H1 (cell line): ENCODE measurements at regions not wholly inside any gene's neighbourhood (a gene's known extent, or its start where the extent isn't known, plus 50 kb on each side); places are given as distances from the start of the nearest gene placed in this dataset.

Source experiments
- CTCF ChIA-PET: fragments of 300-600 bp; sonication (Branson Sonifier 250); formaldehyde crosslinking; loops from one replicate; lab custom pipeline; 2021; ENCODE audit not compliant: partially characterized antibody; lab: Charles Lee
- POLR2A ChIA-PET: fragments of 300-600 bp; sonication (Branson Sonifier 250); formaldehyde crosslinking; loops from one replicate; lab custom pipeline; 2021; ENCODE audit warnings: inconsistent platforms; ENCODE audit not compliant: partially characterized antibody; lab: Charles Lee
- DNase-seq, 2 experiments: peaks; one replicate each; pipeline versions ENCODE4 v3.0.0 to v3.0.0-alpha.2; 2010 to 2022; ENCODE audit warnings: low spot score in 2 of 2, low read depth in 1 of 2, mixed read lengths in 1 of 2
- FAIRE-seq: peaks from 2 replicates; lab custom pipeline; 2011; peaks lifted over from hg19 to GRCh38; lab: Jason Lieb, UNC
- H2AFZ ChIP-seq: 2 replicates; pipeline ENCODE4 v1.8.1; 2012; ENCODE audit warnings: low read length, inconsistent platforms
- H2AK5ac ChIP-seq: 2 replicates; pipeline ENCODE4 v1.6.1; 2013; ENCODE audit warnings: low read depth, low read length
- H2BK120ac ChIP-seq: replicated peaks from 2 replicates; pipeline ENCODE3; 2013; ENCODE audit warnings: low read depth, low read length, inconsistent platforms
- H2BK12ac ChIP-seq: 2 replicates; pipeline ENCODE4 v1.6.1; 2013; ENCODE audit warnings: low read depth, low read length
- H2BK15ac ChIP-seq: 2 replicates; pipeline ENCODE4 v1.6.1; 2013; ENCODE audit warnings: low read length
- H2BK20ac ChIP-seq: 2 replicates; pipeline ENCODE4 v1.6.1; 2013; ENCODE audit warnings: low read length
- H2BK5ac ChIP-seq: 2 replicates; pipeline ENCODE4 v1.6.1; 2013; ENCODE audit warnings: low read depth, low read length
- H3K14ac ChIP-seq: 2 replicates; pipeline ENCODE4 v1.6.1; 2013; ENCODE audit warnings: inconsistent platforms; ENCODE audit not compliant: insufficient read length
- H3K18ac ChIP-seq: 2 replicates; pipeline ENCODE4 v1.6.1; 2013; ENCODE audit warnings: low read length; ENCODE audit errors: extremely low read depth
- H3K23ac ChIP-seq: 2 replicates; pipeline ENCODE4 v1.6.1; 2013; ENCODE audit warnings: inconsistent platforms; ENCODE audit not compliant: insufficient read length
- H3K23me2 ChIP-seq: 2 replicates; pipeline ENCODE4 v1.6.1; 2013; ENCODE audit warnings: low read depth, low read length
- H3K27ac ChIP-seq: 2 replicates; pipeline ENCODE4 v1.6.1; 2011; ENCODE audit warnings: low read depth, low read length, inconsistent platforms
- H3K27me3 ChIP-seq, 4 experiments: replicated peaks in 1 of 4; 1 replicate in 1 of 4; 2 replicates in 3 of 4; pipeline versions ENCODE4 v1.6.1 to v1.8.1; 2011 to 2013; ENCODE audit warnings: low read length in 3 of 4, mild to moderate bottlenecking in 3 of 4, inconsistent platforms in 2 of 4, mixed read lengths in 2 of 4, moderate library complexity in 1 of 4; ENCODE audit not compliant: control insufficient read depth in 3 of 4, insufficient read depth in 3 of 4; ENCODE audit errors: extremely low read depth in 1 of 4
- H3K36me3 ChIP-seq, 4 experiments: 2 replicates each; pipeline versions ENCODE4 v1.6.1 to v1.8.1; 2011 to 2013; ENCODE audit warnings: mild to moderate bottlenecking in 4 of 4, low read length in 3 of 4, moderate library complexity in 2 of 4, control low read depth in 1 of 4, inconsistent platforms in 1 of 4; ENCODE audit not compliant: insufficient read depth in 4 of 4, control insufficient read depth in 2 of 4
- H3K4ac ChIP-seq: replicated peaks from 2 replicates; pipeline ENCODE3; 2013; ENCODE audit warnings: low read length, low read depth, mixed read lengths, inconsistent platforms; ENCODE audit not compliant: insufficient read length
- H3K4me1 ChIP-seq, 4 experiments: replicated peaks in 1 of 4; 1 replicate in 1 of 4; 2 replicates in 3 of 4; pipeline versions ENCODE4 v1.6.1 to v1.8.1; 2011 to 2013; ENCODE audit warnings: low read length in 3 of 4, inconsistent platforms in 2 of 4, mixed read lengths in 1 of 4; ENCODE audit not compliant: insufficient read depth in 4 of 4, control insufficient read depth in 3 of 4
- H3K4me2 ChIP-seq, 2 experiments: 2 replicates each; pipeline versions ENCODE4 v1.6.1 to v1.8.1; 2011 to 2013; ENCODE audit warnings: low read depth in 2 of 2, low read length in 2 of 2, control low read depth in 1 of 2, inconsistent platforms in 1 of 2, mild to moderate bottlenecking in 1 of 2; ENCODE audit not compliant: insufficient read depth in 1 of 2
- H3K4me3 ChIP-seq, 4 experiments: fragments of 200-600, 300-600 bp in 1 of 4; sonication (generic), shearing (Covaris generic), sonication (Bioruptor Twin) in 1 of 4; 2 replicates each; pipeline versions ENCODE4 v1.5.1 to v1.8.1; 2011 to 2016; ENCODE audit warnings: low read length in 4 of 4, low read depth in 3 of 4, control low read depth in 2 of 4, inconsistent platforms in 2 of 4, mild to moderate bottlenecking in 2 of 4, mixed read lengths in 1 of 4, moderate library complexity in 1 of 4; ENCODE audit not compliant: insufficient read depth in 2 of 4; ENCODE audit errors: extremely low read depth in 1 of 4
- H3K56ac ChIP-seq: replicated peaks from 2 replicates; pipeline ENCODE3; 2013; ENCODE audit warnings: low read depth, mild to moderate bottlenecking, mixed read lengths, low read length, inconsistent platforms; ENCODE audit not compliant: insufficient read length
- H3K79me1 ChIP-seq: 2 replicates; pipeline ENCODE4 v1.6.1; 2013; ENCODE audit warnings: low read depth, low read length, control low read depth
- H3K79me2 ChIP-seq, 2 experiments: 2 replicates each; pipeline versions ENCODE4 v1.6.1 to v1.8.1; 2012 to 2013; ENCODE audit warnings: low read length in 2 of 2, mild to moderate bottlenecking in 2 of 2, inconsistent platforms in 1 of 2; ENCODE audit not compliant: insufficient read depth in 2 of 2, control insufficient read depth in 1 of 2
- H3K9ac ChIP-seq, 4 experiments: replicated peaks in 1 of 4; 1 replicate in 1 of 4; 2 replicates in 3 of 4; pipeline versions ENCODE4 v1.6.1 to v1.8.1; 2011 to 2013; ENCODE audit warnings: low read depth in 3 of 4, low read length in 3 of 4, control low read depth in 2 of 4, mild to moderate bottlenecking in 2 of 4, moderate library complexity in 2 of 4, inconsistent platforms in 1 of 4; ENCODE audit errors: extremely low read depth in 1 of 4
- H3K9me3 ChIP-seq, 2 experiments: 2 replicates each; pipeline versions ENCODE4 v1.6.1 to v1.8.1; 2012 to 2013; ENCODE audit warnings: mild to moderate bottlenecking in 2 of 2, moderate library complexity in 2 of 2, control low read depth in 1 of 2, inconsistent platforms in 1 of 2, low read depth in 1 of 2, low read length in 1 of 2, mixed read lengths in 1 of 2; ENCODE audit not compliant: insufficient read depth in 2 of 2
- H4K20me1 ChIP-seq, 2 experiments: replicated peaks in 1 of 2; 2 replicates each; pipeline versions ENCODE3 to v1.8.1; 2011 to 2013; ENCODE audit warnings: inconsistent platforms in 2 of 2, low read length in 2 of 2, mild to moderate bottlenecking in 1 of 2; ENCODE audit not compliant: insufficient read depth in 2 of 2, control insufficient read depth in 1 of 2
- H4K5ac ChIP-seq: 2 replicates; pipeline ENCODE4 v1.6.1; 2013; ENCODE audit warnings: low read length, low read depth, mixed read lengths, inconsistent platforms; ENCODE audit not compliant: insufficient read length
- H4K8ac ChIP-seq: 2 replicates; pipeline ENCODE4 v1.8.0; 2013; ENCODE audit warnings: mild to moderate bottlenecking, moderate library complexity, low read length, inconsistent platforms; ENCODE audit not compliant: insufficient read depth; ENCODE audit errors: extremely low read depth
- H4K91ac ChIP-seq: replicated peaks from 2 replicates; pipeline ENCODE3; 2013; ENCODE audit warnings: low read length, mixed read lengths, inconsistent platforms; ENCODE audit not compliant: insufficient read length
- BACH1 ChIP-seq: IDR thresholded peaks from 2 replicates; pipeline ENCODE4 v1.6.1; 2012; ENCODE audit warnings: low read length, improper control_type of control experiment
- CHD2 ChIP-seq: IDR thresholded peaks from 2 replicates; pipeline ENCODE4 v1.6.1; 2012; ENCODE audit warnings: low read length, improper control_type of control experiment
- CTBP2 ChIP-seq: IDR thresholded peaks from 2 replicates; pipeline ENCODE4 v1.7.0; 2011; ENCODE audit warnings: borderline replicate concordance, mild to moderate bottlenecking, moderate library complexity, mixed read lengths, low read length; ENCODE audit not compliant: insufficient read depth, insufficient read length
- HDAC2 ChIP-seq, 2 experiments: fragments of 300-600 bp in 1 of 2; sonication (generic) in 1 of 2; IDR thresholded peaks; 2 replicates each; pipeline ENCODE4 v1.6.1; 2011 to 2012; ENCODE audit warnings: low read depth in 2 of 2, low read length in 2 of 2, mild to moderate bottlenecking in 2 of 2, moderate library complexity in 2 of 2, borderline replicate concordance in 1 of 2, inconsistent platforms in 1 of 2
- NANOG ChIP-seq: IDR thresholded peaks from 2 replicates; pipeline ENCODE4 v1.6.1; 2011; ENCODE audit warnings: low read length, low read depth, mild to moderate bottlenecking, inconsistent platforms; ENCODE audit not compliant: insufficient read depth, poor library complexity, severe bottlenecking
- PHF8 ChIP-seq: fragments of 200-600 bp; sonication (generic); conservative IDR thresholded peaks from 2 replicates; pipeline ENCODE4 v1.7.1; 2012; ENCODE audit warnings: low read depth, mild to moderate bottlenecking, inconsistent platforms, low read length, moderate library complexity
- POLR2A ChIP-seq, 2 experiments: IDR thresholded peaks; 1 replicate in 1 of 2; 2 replicates in 1 of 2; pipeline ENCODE4 v1.6.1; 2011; ENCODE audit warnings: low read depth in 2 of 2, low read length in 2 of 2, mild to moderate bottlenecking in 2 of 2; ENCODE audit errors: control extremely low read depth in 1 of 2
- RXRA ChIP-seq: IDR thresholded peaks from 2 replicates; pipeline ENCODE4 v1.6.1; 2011; ENCODE audit warnings: low read depth, mild to moderate bottlenecking, low read length, moderate library complexity; ENCODE audit not compliant: insufficient read depth
- SP4 ChIP-seq: IDR thresholded peaks from 2 replicates; pipeline ENCODE4 v1.6.1; 2012; ENCODE audit warnings: low read length, inconsistent platforms
- TCF12 ChIP-seq: IDR thresholded peaks from 2 replicates; pipeline ENCODE4 v1.6.1; 2011; ENCODE audit warnings: low read depth, mild to moderate bottlenecking, low read length
- ZNF274 ChIP-seq: IDR thresholded peaks from 2 replicates; pipeline ENCODE4 v1.7.0; 2012; ENCODE audit warnings: low read length, borderline replicate concordance; ENCODE audit errors: extremely low read depth
- WGBS, 2 experiments: shearing (Covaris generic) in 1 of 2; methylation state at CpG; one replicate each; pipeline versions ENCODE4 v1.1.6 to v1.1.7; 2013 to 2015; ENCODE audit warnings: low lambda C conversion rate in 2 of 2, mixed read lengths in 2 of 2, inconsistent platforms in 1 of 2, low coverage in 1 of 2, missing lambda C conversion rate in 1 of 2; ENCODE audit not compliant: insufficient replicate concordance in 2 of 2, insufficient coverage in 1 of 2, insufficient read length in 1 of 2; ENCODE audit errors: extremely low coverage in 1 of 2, missing lambda C conversion rate in 1 of 2; 5-methylcytosine and 5-hydroxymethylcytosine counted together
- TF ChIP-seq, protein P1 (sequence below): IDR thresholded peaks from 2 replicates; pipeline ENCODE4 v1.6.1; 2012; ENCODE audit warnings: inconsistent platforms

DNA sequence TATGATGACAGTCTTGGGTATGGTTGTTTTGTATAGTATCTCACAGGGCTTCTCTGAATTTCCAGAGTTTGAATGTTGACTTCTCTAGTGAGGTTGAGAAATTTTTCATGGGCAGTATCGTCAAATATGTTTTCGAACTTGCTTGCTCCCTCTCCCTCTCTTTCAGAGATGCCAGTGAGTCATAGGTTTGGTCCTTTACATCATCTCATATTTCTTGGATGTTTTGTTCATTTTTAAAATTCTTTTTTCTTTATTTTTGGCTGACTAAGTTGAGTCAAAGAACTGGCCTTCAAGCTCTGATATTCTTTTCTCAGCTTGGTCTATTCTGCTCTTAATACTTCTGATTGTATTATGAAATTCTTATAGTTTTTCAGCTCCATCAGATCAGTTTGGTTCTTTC lies 282.3 kb upstream of the NECTIN3 start:
- no peak overlapping the region for H4K8ac ChIP-seq
- no peaks in the 10 kb centered on the region for H3K79me2 ChIP-seq
- H2AK5ac ChIP-seq: no peak overlapping the region
- no peak overlapping the region for H2BK15ac ChIP-seq
- no peak overlapping the region for H3K14ac ChIP-seq
- WGBS, 2 experiments: 96% methylated on average over 2 of the region's 2 CpGs; no CpG with 5 or more reads in 1 of the 2 experiments
- no peak for DNase-seq
- H3K4me3 ChIP-seq: no peak overlapping the region
- H3K36me3 ChIP-seq: no peaks in the 10 kb centered on the region; a peak in 1 of 8 replicates
- TF ChIP-seq PHF8 (no peak), RXRA (no peak), BACH1 (no peak), POLR2A (IDR thresholded peaks at IDR 0.05; ENCODE audit: control extremely low read depth in 1 of 2, low read depth in 2 of 2, low read length in 2 of 2) (no peak), CTBP2 (no peak), SP4 (no peak), ZNF274 (no peak), CHD2 (no peak), HDAC2 (IDR thresholded peaks at IDR 0.05; ENCODE audit: borderline replicate concordance in 1 of 2, low read depth in 2 of 2, low read length in 2 of 2) (no peak), NANOG (no peak), TCF12 (no peak)
- TF ChIP-seq, protein P1, sequence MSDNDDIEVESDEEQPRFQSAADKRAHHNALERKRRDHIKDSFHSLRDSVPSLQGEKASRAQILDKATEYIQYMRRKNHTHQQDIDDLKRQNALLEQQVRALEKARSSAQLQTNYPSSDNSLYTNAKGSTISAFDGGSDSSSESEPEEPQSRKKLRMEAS: no peak
- no peak overlapping the region for H3K9ac ChIP-seq
- H4K20me1 ChIP-seq: no peaks in the 10 kb centered on the region
- no peaks in the 10 kb centered on the region for H3K79me1 ChIP-seq
- no peaks in the 10 kb centered on the region for H3K27me3 ChIP-seq
- no peak overlapping the region for H2AFZ ChIP-seq
- no peaks in the 10 kb centered on the region for H3K23me2 ChIP-seq
- no peaks in the 10 kb centered on the region for H3K4me1 ChIP-seq
- no peak overlapping the region for H2BK5ac ChIP-seq
- no peak overlapping the region for H3K27ac ChIP-seq
- no peak overlapping the region for H3K4me2 ChIP-seq
- no peak overlapping the region for H3K56ac ChIP-seq
- H2BK20ac ChIP-seq: no peak overlapping the region
- ChIA-PET POLR2A (no interaction called here), CTCF (no interaction called here)
- no peak overlapping the region for H3K23ac ChIP-seq
- H4K5ac ChIP-seq: no peak overlapping the region
- H2BK120ac ChIP-seq: no peak overlapping the region
- FAIRE-seq: no peak
- H3K9me3 ChIP-seq: peaks cover 0 to 6% of the 10 kb centered on the region in 2 experiments; a peak in 1 of 4 replicates
- no peak overlapping the region for H2BK12ac ChIP-seq
- H3K18ac ChIP-seq: no peak overlapping the region
- no peak overlapping the region for H4K91ac ChIP-seq
- H3K4ac ChIP-seq: no peak overlapping the region
